ENCODE measurements at regions not wholly inside any gene's neighbourhood (a gene's known extent, or its start where the extent isn't known, plus 50 kb on each side); places are given as distances from the start of the nearest gene placed in this dataset.

- Mint-ChIP-seq H3K27ac (no peak overlapping the region), H3K4me1 (peaks cover 4% of the 10 kb centered on the region), H3K9me3 (peaks cover 4% of the 10 kb centered on the region), H3K4me3 (no peak overlapping the region), H3K27me3 (ENCODE audit: low read depth) (no peaks in the 10 kb centered on the region), H3K36me3 (no peaks in the 10 kb centered on the region)
- no peak for TF ChIP-seq CTCF (IDR thresholded peaks at IDR 0.05; ENCODE audit: unreplicated experiment)
- DNase-seq (ENCODE audit: low spot score in 2 of 2, unreplicated experiment in 2 of 2): no peak
These were observed 86.7 kb upstream of the SPATA31C2 start for GRCh38 chr9:88224938-88225337.

- Mint-ChIP-seq H3K36me3 (no peaks in the 10 kb centered on the region), H3K4me1 (peaks cover 16% of the 10 kb centered on the region), H3K27me3 (ENCODE audit: low read depth) (no peaks in the 10 kb centered on the region), H3K9me3 (no peaks in the 10 kb centered on the region), H3K4me3 (no peak overlapping the region), H3K27ac (no peak overlapping the region)
- no peak for DNase-seq (ENCODE audit: low spot score in 2 of 2, unreplicated experiment in 2 of 2)
- no peak for TF ChIP-seq CTCF (IDR thresholded peaks at IDR 0.05; ENCODE audit: unreplicated experiment)
These were observed 82.8 kb upstream of the SPATA31C2 start for GRCh38 chr9:88221105-88221504.

GRCh38 chr9:88220652-88221051 is 82.4 kb upstream of the SPATA31C2 start:
- no peak overlapping the region for H3K4me3 Mint-ChIP-seq
- no peak for DNase-seq (ENCODE audit: low spot score in 2 of 2, unreplicated experiment in 2 of 2)
- no peaks in the 10 kb centered on the region for H3K27me3 Mint-ChIP-seq (ENCODE audit: low read depth)
- TF ChIP-seq CTCF (IDR thresholded peaks at IDR 0.05; ENCODE audit: unreplicated experiment): no peak
- no peaks in the 10 kb centered on the region for H3K36me3 Mint-ChIP-seq
- no peak overlapping the region for H3K27ac Mint-ChIP-seq
- peaks cover 19% of the 10 kb centered on the region for H3K4me1 Mint-ChIP-seq
- H3K9me3 Mint-ChIP-seq: no peaks in the 10 kb centered on the region

- DNase-seq (ENCODE audit: low spot score in 2 of 2, unreplicated experiment in 2 of 2): no peak
- no peak for TF ChIP-seq CTCF (IDR thresholded peaks at IDR 0.05; ENCODE audit: unreplicated experiment)
- no peaks in the 10 kb centered on the region for H3K9me3 Mint-ChIP-seq
- peak overlapping the region; percentile 47 for H3K27ac Mint-ChIP-seq
- no peaks in the 10 kb centered on the region for H3K36me3 Mint-ChIP-seq
- H3K4me3 Mint-ChIP-seq: no peak overlapping the region
- peaks cover 28% of the 10 kb centered on the region for H3K4me1 Mint-ChIP-seq
- no peaks in the 10 kb centered on the region for H3K27me3 Mint-ChIP-seq (ENCODE audit: low read depth)
These were observed 81.3 kb upstream of the SPATA31C2 start for GRCh38 chr9:88219601-88220000.

GRCh38 chr9:88218726-88219125 is 80.5 kb upstream of the SPATA31C2 start:
- H3K36me3 Mint-ChIP-seq: peaks cover 1% of the 10 kb centered on the region
- no peak for DNase-seq (ENCODE audit: low spot score in 2 of 2, unreplicated experiment in 2 of 2)
- H3K27me3 Mint-ChIP-seq (ENCODE audit: low read depth): no peaks in the 10 kb centered on the region
- TF ChIP-seq CTCF (IDR thresholded peaks at IDR 0.05; ENCODE audit: unreplicated experiment): no peak
- H3K4me3 Mint-ChIP-seq: no peak overlapping the region
- peaks cover 28% of the 10 kb centered on the region for H3K4me1 Mint-ChIP-seq
- H3K27ac Mint-ChIP-seq: peak overlapping the region; percentile 74
- H3K9me3 Mint-ChIP-seq: peaks cover 1% of the 10 kb centered on the region
